ENCODE measurements at regions not wholly inside any gene's neighbourhood (a gene's known extent, or its start where the extent isn't known, plus 50 kb on each side); places are given as distances from the start of the nearest gene placed in this dataset.

- H3K27me3 ChIP-seq = no peaks in the 10 kb centered on the region
- intact Hi-C loops (cut with DNase I) = no loop called here
- H3K4me1 ChIP-seq = peaks cover 0 to 1% (median 0%) of the 10 kb centered on the region in 4 donors
- 48% methylated on average over 2 of the region's 2 CpGs for WGBS (ENCODE audit: insufficient coverage, low coverage, low lambda C conversion rate, missing lambda C conversion rate)
- no peak for ATAC-seq
- no peak overlapping the region for H3K27ac ChIP-seq
- H3K4me3 ChIP-seq = no peak overlapping the region
- TF ChIP-seq, protein P1, sequence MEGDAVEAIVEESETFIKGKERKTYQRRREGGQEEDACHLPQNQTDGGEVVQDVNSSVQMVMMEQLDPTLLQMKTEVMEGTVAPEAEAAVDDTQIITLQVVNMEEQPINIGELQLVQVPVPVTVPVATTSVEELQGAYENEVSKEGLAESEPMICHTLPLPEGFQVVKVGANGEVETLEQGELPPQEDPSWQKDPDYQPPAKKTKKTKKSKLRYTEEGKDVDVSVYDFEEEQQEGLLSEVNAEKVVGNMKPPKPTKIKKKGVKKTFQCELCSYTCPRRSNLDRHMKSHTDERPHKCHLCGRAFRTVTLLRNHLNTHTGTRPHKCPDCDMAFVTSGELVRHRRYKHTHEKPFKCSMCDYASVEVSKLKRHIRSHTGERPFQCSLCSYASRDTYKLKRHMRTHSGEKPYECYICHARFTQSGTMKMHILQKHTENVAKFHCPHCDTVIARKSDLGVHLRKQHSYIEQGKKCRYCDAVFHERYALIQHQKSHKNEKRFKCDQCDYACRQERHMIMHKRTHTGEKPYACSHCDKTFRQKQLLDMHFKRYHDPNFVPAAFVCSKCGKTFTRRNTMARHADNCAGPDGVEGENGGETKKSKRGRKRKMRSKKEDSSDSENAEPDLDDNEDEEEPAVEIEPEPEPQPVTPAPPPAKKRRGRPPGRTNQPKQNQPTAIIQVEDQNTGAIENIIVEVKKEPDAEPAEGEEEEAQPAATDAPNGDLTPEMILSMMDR (IDR thresholded peaks at IDR 0.05) = no peak
- TF ChIP-seq POLR2A (IDR thresholded peaks at IDR 0.05) = no peak
- H3K36me3 ChIP-seq = no peaks in the 10 kb centered on the region
- no peak for DNase-seq
- peaks cover 0 to 6% (median 3%) of the 10 kb centered on the region in 4 donors for H3K9me3 ChIP-seq
Observed at GRCh38 chr1:82788038-82788437, 987.3 kb downstream of the ADGRL2 start.

- no peak for TF ChIP-seq POLR2A (IDR thresholded peaks at IDR 0.05)
- TF ChIP-seq, protein P1 (IDR thresholded peaks at IDR 0.05) = no peak
- WGBS (ENCODE audit: insufficient coverage, low coverage, low lambda C conversion rate, missing lambda C conversion rate) = 78% methylated on average over 1 of the region's 1 CpG
Observed at GRCh38 chr1:82786883-82787282, 986.1 kb downstream of the ADGRL2 start.

DNA sequence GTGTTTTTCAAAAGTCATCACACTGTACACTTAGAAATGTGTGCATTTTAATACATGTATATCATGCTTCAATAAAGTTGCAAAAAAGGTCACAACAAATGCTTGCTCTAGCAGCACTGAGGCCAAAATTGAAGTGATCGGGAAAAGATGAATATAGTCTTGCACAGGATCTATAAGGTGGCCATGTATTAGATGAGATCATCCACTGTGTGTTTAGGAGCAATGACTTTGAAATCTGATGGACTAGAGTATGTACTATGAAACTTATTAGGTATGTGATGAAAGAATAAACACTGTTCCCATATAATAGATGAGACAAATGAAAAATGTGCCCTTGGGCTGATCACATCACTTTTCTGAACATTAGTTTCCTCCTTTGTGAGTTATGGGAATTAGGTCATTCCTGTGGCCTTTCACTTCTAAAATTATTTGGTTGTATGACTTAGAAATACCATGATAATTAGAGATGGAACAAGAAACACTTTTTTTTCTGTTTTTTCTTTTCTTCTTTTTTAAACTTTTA, 984.6 kb downstream of the ADGRL2 start:
- Histone ChIP-seq H3K9me3 (no peaks in the 10 kb centered on the region), H3K4me1 (peaks cover 0 to 6% (median 0%) of the 10 kb centered on the region in 4 donors), H3K4me3 (no peak overlapping the region), H3K27ac (no peak overlapping the region), H3K27me3 (no peaks in the 10 kb centered on the region), H3K36me3 (no peaks in the 10 kb centered on the region)
- DNase-seq = no peak
- WGBS (ENCODE audit: insufficient coverage, low coverage, low lambda C conversion rate, missing lambda C conversion rate) = 88% methylated on average over 1 of the region's 1 CpG
- intact Hi-C loops (cut with DNase I) = no loop called here
- ATAC-seq = no peak
- TF ChIP-seq, protein P1 (IDR thresholded peaks at IDR 0.05) = no peak
- no peak for TF ChIP-seq POLR2A (IDR thresholded peaks at IDR 0.05)

More at GRCh38 chr1:82786883-82787282, 986.1 kb downstream of the ADGRL2 start:
- DNase-seq = no peak
- H3K27ac ChIP-seq = no peak overlapping the region
- intact Hi-C loops (cut with DNase I) = no loop called here
- H3K4me3 ChIP-seq = no peak overlapping the region
- H3K36me3 ChIP-seq = no peaks in the 10 kb centered on the region
- peaks cover 0 to 6% (median 0%) of the 10 kb centered on the region in 4 donors for H3K4me1 ChIP-seq
- no peaks in the 10 kb centered on the region for H3K27me3 ChIP-seq
- peaks cover 0 to 6% (median 3%) of the 10 kb centered on the region in 4 donors for H3K9me3 ChIP-seq
- no peak for ATAC-seq

DNA sequence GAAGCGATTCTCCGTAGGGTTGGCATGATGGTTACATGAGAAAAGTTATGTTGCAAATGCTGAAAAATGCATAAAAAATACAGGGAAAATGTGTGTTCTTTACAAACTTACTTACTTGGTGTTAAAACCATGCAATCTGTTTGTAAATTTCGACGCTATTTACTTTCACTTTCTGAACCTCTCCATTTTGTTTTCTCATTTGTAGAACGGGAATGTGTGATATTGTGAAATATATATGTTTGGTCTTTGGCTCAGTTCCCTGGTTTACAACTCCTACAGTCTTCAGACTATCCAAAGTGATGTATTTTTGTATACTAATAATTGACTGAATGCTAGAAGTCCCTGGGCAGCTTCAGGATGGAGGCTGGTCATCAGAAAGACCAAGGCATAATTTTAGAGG, 982.3 kb downstream of the ADGRL2 start:
- WGBS (ENCODE audit: insufficient coverage, low coverage, low lambda C conversion rate, missing lambda C conversion rate) = 50% methylated on average over 5 of the region's 5 CpGs
- TF ChIP-seq POLR2A (IDR thresholded peaks at IDR 0.05) = no peak
- TF ChIP-seq, protein P1 (IDR thresholded peaks at IDR 0.05) = no peak
- peaks cover 0 to 6% (median 0%) of the 10 kb centered on the region in 4 donors for H3K4me1 ChIP-seq
- H3K4me3 ChIP-seq = peak overlapping the region in 2 of 3 donors; percentile 25
- no peaks in the 10 kb centered on the region for H3K27me3 ChIP-seq
- no peak for DNase-seq
- H3K27ac ChIP-seq = no peak overlapping the region
- no peaks in the 10 kb centered on the region for H3K9me3 ChIP-seq
- ATAC-seq = peak in 2 of 4 donors; percentile 46 to 59
- no peaks in the 10 kb centered on the region for H3K36me3 ChIP-seq
- intact Hi-C loops (cut with DNase I) = no loop called here

Measured in right lobe of liver (tissue), 6 donors.